ENCODE measurements at regions not wholly inside any gene's neighbourhood (a gene's known extent, or its start where the extent isn't known, plus 50 kb on each side); places are given as distances from the start of the nearest gene placed in this dataset.

DNA sequence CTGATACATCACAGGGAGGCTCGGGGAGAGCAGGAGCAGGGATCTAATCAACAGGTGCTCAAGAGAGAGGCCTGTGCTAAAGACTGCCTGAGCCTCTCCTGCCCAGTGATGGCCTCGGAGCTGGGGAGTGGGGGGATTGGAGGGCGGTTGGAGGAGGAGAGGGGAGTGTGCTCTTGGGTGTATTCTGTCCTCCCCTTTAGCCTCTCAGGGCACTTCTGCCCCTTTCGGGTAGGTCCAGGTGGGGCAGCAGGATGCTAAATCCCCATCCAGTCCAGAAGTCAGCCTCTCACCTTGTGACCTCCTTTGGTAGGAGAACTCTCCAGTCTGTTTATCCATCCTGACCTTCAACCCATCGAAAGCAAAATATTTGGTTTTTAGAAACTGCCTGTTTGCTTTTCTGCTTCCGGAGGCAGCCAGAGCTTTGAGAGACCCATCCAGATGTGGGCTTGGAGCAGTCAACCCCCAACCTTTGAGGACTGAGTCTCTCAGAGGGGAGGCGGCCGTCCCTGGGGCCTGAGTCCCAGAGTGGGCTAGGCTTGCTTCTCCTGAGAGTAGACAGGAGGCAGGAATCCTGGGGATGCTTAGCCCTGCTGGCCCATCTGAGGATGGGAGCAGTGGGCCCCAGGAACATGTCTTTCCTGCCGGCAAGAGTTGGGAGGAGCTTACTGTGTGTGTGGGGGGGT, 105.2 kb upstream of the SYT13 start (continued):
- TF ChIP-seq, protein P1, sequence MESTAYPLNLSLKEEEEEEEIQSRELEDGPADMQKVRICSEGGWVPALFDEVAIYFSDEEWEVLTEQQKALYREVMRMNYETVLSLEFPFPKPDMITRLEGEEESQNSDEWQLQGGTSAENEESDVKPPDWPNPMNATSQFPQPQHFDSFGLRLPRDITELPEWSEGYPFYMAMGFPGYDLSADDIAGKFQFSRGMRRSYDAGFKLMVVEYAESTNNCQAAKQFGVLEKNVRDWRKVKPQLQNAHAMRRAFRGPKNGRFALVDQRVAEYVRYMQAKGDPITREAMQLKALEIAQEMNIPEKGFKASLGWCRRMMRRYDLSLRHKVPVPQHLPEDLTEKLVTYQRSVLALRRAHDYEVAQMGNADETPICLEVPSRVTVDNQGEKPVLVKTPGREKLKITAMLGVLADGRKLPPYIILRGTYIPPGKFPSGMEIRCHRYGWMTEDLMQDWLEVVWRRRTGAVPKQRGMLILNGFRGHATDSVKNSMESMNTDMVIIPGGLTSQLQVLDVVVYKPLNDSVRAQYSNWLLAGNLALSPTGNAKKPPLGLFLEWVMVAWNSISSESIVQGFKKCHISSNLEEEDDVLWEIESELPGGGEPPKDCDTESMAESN (CRISPR knock-in tag; conservative IDR thresholded peaks at IDR 0.05) = no peak
- TF ChIP-seq ZNF3 (CRISPR knock-in tag; IDR thresholded peaks at IDR 0.05) = no peak
- TF ChIP-seq, protein P2, sequence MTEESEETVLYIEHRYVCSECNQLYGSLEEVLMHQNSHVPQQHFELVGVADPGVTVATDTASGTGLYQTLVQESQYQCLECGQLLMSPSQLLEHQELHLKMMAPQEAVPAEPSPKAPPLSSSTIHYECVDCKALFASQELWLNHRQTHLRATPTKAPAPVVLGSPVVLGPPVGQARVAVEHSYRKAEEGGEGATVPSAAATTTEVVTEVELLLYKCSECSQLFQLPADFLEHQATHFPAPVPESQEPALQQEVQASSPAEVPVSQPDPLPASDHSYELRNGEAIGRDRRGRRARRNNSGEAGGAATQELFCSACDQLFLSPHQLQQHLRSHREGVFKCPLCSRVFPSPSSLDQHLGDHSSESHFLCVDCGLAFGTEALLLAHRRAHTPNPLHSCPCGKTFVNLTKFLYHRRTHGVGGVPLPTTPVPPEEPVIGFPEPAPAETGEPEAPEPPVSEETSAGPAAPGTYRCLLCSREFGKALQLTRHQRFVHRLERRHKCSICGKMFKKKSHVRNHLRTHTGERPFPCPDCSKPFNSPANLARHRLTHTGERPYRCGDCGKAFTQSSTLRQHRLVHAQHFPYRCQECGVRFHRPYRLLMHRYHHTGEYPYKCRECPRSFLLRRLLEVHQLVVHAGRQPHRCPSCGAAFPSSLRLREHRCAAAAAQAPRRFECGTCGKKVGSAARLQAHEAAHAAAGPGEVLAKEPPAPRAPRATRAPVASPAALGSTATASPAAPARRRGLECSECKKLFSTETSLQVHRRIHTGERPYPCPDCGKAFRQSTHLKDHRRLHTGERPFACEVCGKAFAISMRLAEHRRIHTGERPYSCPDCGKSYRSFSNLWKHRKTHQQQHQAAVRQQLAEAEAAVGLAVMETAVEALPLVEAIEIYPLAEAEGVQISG (CRISPR knock-in tag; IDR thresholded peaks at IDR 0.05) = peak; percentile 37; the same call in 1 of the 2 replicates
- no peak for TF ChIP-seq ZNF24 (IDR thresholded peaks at IDR 0.05)
- peak; percentile 93 for TF ChIP-seq HDAC2 (CRISPR knock-in tag; IDR thresholded peaks at IDR 0.05)
- TF ChIP-seq FOSL1 (CRISPR knock-in tag; IDR thresholded peaks at IDR 0.05; ENCODE audit: borderline replicate concordance) = no peak
- TF ChIP-seq NFYC (CRISPR knock-in tag; IDR thresholded peaks at IDR 0.05) = no peak
- TF ChIP-seq, protein P3, sequence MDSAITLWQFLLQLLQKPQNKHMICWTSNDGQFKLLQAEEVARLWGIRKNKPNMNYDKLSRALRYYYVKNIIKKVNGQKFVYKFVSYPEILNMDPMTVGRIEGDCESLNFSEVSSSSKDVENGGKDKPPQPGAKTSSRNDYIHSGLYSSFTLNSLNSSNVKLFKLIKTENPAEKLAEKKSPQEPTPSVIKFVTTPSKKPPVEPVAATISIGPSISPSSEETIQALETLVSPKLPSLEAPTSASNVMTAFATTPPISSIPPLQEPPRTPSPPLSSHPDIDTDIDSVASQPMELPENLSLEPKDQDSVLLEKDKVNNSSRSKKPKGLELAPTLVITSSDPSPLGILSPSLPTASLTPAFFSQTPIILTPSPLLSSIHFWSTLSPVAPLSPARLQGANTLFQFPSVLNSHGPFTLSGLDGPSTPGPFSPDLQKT (CRISPR knock-in tag; IDR thresholded peaks at IDR 0.05; ENCODE audit: borderline replicate concordance) = no peak
- TF ChIP-seq FIP1L1 (IDR thresholded peaks at IDR 0.05; ENCODE audit: borderline replicate concordance, insufficient read depth, low read depth, low read length) = no peak
- TF ChIP-seq KLF6 (CRISPR knock-in tag; IDR thresholded peaks at IDR 0.05) = no peak
- TF ChIP-seq, protein P4, sequence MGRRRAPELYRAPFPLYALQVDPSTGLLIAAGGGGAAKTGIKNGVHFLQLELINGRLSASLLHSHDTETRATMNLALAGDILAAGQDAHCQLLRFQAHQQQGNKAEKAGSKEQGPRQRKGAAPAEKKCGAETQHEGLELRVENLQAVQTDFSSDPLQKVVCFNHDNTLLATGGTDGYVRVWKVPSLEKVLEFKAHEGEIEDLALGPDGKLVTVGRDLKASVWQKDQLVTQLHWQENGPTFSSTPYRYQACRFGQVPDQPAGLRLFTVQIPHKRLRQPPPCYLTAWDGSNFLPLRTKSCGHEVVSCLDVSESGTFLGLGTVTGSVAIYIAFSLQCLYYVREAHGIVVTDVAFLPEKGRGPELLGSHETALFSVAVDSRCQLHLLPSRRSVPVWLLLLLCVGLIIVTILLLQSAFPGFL (CRISPR knock-in tag; IDR thresholded peaks at IDR 0.05) = no peak
- no peak for TF ChIP-seq TMF1 (CRISPR knock-in tag; IDR thresholded peaks at IDR 0.05; ENCODE audit: low read depth)
- peak; percentile 49; the same call in 1 of the 2 replicates for TF ChIP-seq NKX3-1 (CRISPR knock-in tag; IDR thresholded peaks at IDR 0.05)
- no peak for TF ChIP-seq ZNF512B (CRISPR knock-in tag; IDR thresholded peaks at IDR 0.05; ENCODE audit: borderline replicate concordance)
- TF ChIP-seq ZNF484 (CRISPR knock-in tag; IDR thresholded peaks at IDR 0.05; ENCODE audit: borderline replicate concordance, low read depth) = no peak
- no peak for TF ChIP-seq MAF1 (CRISPR knock-in tag; IDR thresholded peaks at IDR 0.05; ENCODE audit: borderline replicate concordance)
- peak; percentile 35; the same call in 1 of the 2 replicates for TF ChIP-seq ZNF644 (CRISPR knock-in tag; IDR thresholded peaks at IDR 0.05; ENCODE audit: low read depth)
- no peak for TF ChIP-seq ZBTB46 (CRISPR knock-in tag; IDR thresholded peaks at IDR 0.05; ENCODE audit: borderline replicate concordance)
